IMR-90 (cell line): ENCODE measurements at regions not wholly inside any gene's neighbourhood (a gene's known extent, or its start where the extent isn't known, plus 50 kb on each side); places are given as distances from the start of the nearest gene placed in this dataset.

ENCODE experiments used
- ATAC-seq: fragments of 200-7000 bp; cut with Tn5 transposase; 2 replicates; pipeline ENCODE4 v1.9.1; 2020; ENCODE audit warnings: low read depth, mild to moderate bottlenecking, moderate library complexity
- BruUV-seq: library from RNA; stranded (reverse); fragments of 400-500 nt; replicated peaks from 2 replicates; lab custom pipeline; 2021; lab: Mats Ljungman, UMichigan
- CTCF ChIA-PET: fragments of 300-600 bp; formaldehyde crosslinking; extraction: SDS; loops from one replicate; lab custom pipeline; 2021; ENCODE audit warnings: antibody characterized with exemption; lab: Yijun Ruan, JAX
- POLR2A ChIA-PET: fragments of 300-600 bp; sonication (Branson Sonifier 250); formaldehyde crosslinking; loops from one replicate; lab custom pipeline; 2022; ENCODE audit warnings: antibody characterized with exemption; ENCODE audit not compliant: unreplicated experiment; lab: Charles Lee
- DNase-seq: peaks from one replicate; pipeline ENCODE4 v3.0.0; 2013
- H2AFZ ChIP-seq: replicated peaks from 2 replicates; pipeline ENCODE3; 2013; ENCODE audit warnings: low read length, mild to moderate bottlenecking; ENCODE audit not compliant: poor library complexity
- H2AK5ac ChIP-seq: 2 replicates; pipeline ENCODE4 v1.6.1; 2013; ENCODE audit warnings: low read depth, low read length, inconsistent platforms
- H2AK9ac ChIP-seq: replicated peaks from 2 replicates; pipeline ENCODE3; 2013; ENCODE audit warnings: mild to moderate bottlenecking, low read depth, low read length, moderate library complexity; ENCODE audit not compliant: poor library complexity
- H2BK120ac ChIP-seq: 2 replicates; pipeline ENCODE4 v1.6.1; 2013; ENCODE audit warnings: low read depth, low read length, inconsistent platforms
- H2BK15ac ChIP-seq: 3 replicates; pipeline ENCODE4 v1.6.1; 2013; ENCODE audit warnings: low read depth, low read length, inconsistent platforms
- H2BK20ac ChIP-seq: 2 replicates; pipeline ENCODE4 v1.6.1; 2013; ENCODE audit warnings: low read depth, mild to moderate bottlenecking, inconsistent platforms, low read length, moderate library complexity
- H2BK5ac ChIP-seq: 2 replicates; pipeline ENCODE4 v1.6.1; 2013; ENCODE audit warnings: mild to moderate bottlenecking, low read depth, low read length, inconsistent platforms; ENCODE audit not compliant: poor library complexity, severe bottlenecking
- H3K14ac ChIP-seq: replicated peaks from 2 replicates; pipeline ENCODE4 v1.6.1; 2013; ENCODE audit warnings: low read depth, low read length, inconsistent platforms
- H3K18ac ChIP-seq: 2 replicates; pipeline ENCODE4 v1.6.1; 2013; ENCODE audit warnings: low read depth, low read length, control low read depth
- H3K23ac ChIP-seq: 2 replicates; pipeline ENCODE4 v1.6.1; 2013; ENCODE audit warnings: low read depth, low read length, inconsistent platforms
- H3K27ac ChIP-seq: 2 replicates; pipeline ENCODE4 v1.5.1; 2013; ENCODE audit warnings: mild to moderate bottlenecking, control low read depth, low read length; ENCODE audit not compliant: insufficient read depth
- H3K27me3 ChIP-seq: 2 replicates; pipeline ENCODE4 v1.6.1; 2013; ENCODE audit warnings: low read length; ENCODE audit not compliant: control insufficient read depth, insufficient read depth
- H3K36me3 ChIP-seq: 2 replicates; pipeline ENCODE4 v1.6.1; 2013; ENCODE audit warnings: low read length, mixed read lengths; ENCODE audit not compliant: control insufficient read depth, insufficient read depth
- H3K4ac ChIP-seq: 2 replicates; pipeline ENCODE4 v1.6.1; 2013; ENCODE audit warnings: low read depth, low read length, inconsistent platforms
- H3K4me1 ChIP-seq: 2 replicates; pipeline ENCODE4 v1.6.1; 2013; ENCODE audit warnings: low read length, mixed read lengths; ENCODE audit not compliant: control insufficient read depth, insufficient read depth
- H3K4me2 ChIP-seq: 2 replicates; pipeline ENCODE4 v1.6.1; 2013; ENCODE audit warnings: low read depth, mild to moderate bottlenecking, control low read depth, low read length, moderate library complexity
- H3K4me3 ChIP-seq: 2 replicates; pipeline ENCODE4 v1.5.1; 2013; ENCODE audit warnings: low read depth, mild to moderate bottlenecking, control low read depth, low read length, moderate library complexity; ENCODE audit not compliant: insufficient read depth
- H3K56ac ChIP-seq: 2 replicates; pipeline ENCODE4 v1.6.1; 2013; ENCODE audit warnings: low read length, inconsistent platforms; ENCODE audit not compliant: insufficient read depth; ENCODE audit errors: extremely low read depth
- H3K79me1 ChIP-seq, 2 experiments: 2 replicates each; pipeline ENCODE4 v1.6.1; 2013; ENCODE audit warnings: low read length in 2 of 2, inconsistent platforms in 1 of 2, low read depth in 1 of 2
- H3K9ac ChIP-seq: 2 replicates; pipeline ENCODE4 v1.6.1; 2013; ENCODE audit warnings: low read depth, low read length, control low read depth
- H3K9me1 ChIP-seq: 2 replicates; pipeline ENCODE4 v1.6.1; 2013; ENCODE audit warnings: low read length, inconsistent platforms; ENCODE audit not compliant: insufficient read depth
- H3K9me3 ChIP-seq: 2 replicates; pipeline ENCODE4 v1.6.1; 2013; ENCODE audit warnings: low read length; ENCODE audit not compliant: control insufficient read depth, insufficient read depth
- H4K20me1 ChIP-seq: 2 replicates; pipeline ENCODE4 v1.6.1; 2013; ENCODE audit warnings: low read length, inconsistent platforms; ENCODE audit not compliant: insufficient read depth
- H4K5ac ChIP-seq: 2 replicates; pipeline ENCODE4 v1.6.1; 2013; ENCODE audit warnings: mild to moderate bottlenecking, low read depth, low read length, control low read depth
- H4K8ac ChIP-seq, 2 experiments: 2 replicates each; pipeline ENCODE4 v1.6.1; 2013; ENCODE audit warnings: low read depth in 2 of 2, low read length in 2 of 2, control low read depth in 1 of 2, inconsistent platforms in 1 of 2
- H4K91ac ChIP-seq: 2 replicates; pipeline ENCODE4 v1.6.1; 2013; ENCODE audit warnings: low read depth, low read length, inconsistent platforms; ENCODE audit not compliant: insufficient read depth
- MAFK ChIP-seq: IDR thresholded peaks from 2 replicates; pipeline ENCODE4 v1.6.1; 2012; ENCODE audit warnings: low read depth, low read length, improper control_type of control experiment
- WGBS, 2 experiments: methylation state at CpG; one replicate each; pipeline versions ENCODE4 v1.1.5 to v1.1.7; 2013; ENCODE audit warnings: missing lambda C conversion rate in 2 of 2; ENCODE audit not compliant: insufficient read length in 1 of 2; ENCODE audit errors: extremely low coverage in 2 of 2; 5-methylcytosine and 5-hydroxymethylcytosine counted together
- dilution Hi-C: fragments of 300-500 bp; cut with HindIII; formaldehyde crosslinking; loops from one replicate; pipeline ENCODE4 v1.14.3; 2018; ENCODE audit warnings: low sequenced_read_pairs; ENCODE audit not compliant: unreplicated experiment
- in situ Hi-C: fragments of 300-500 bp; cut with MboI; formaldehyde crosslinking; loops from 3 replicates; pipeline ENCODE4 v1.14.3; 2019; ENCODE audit warnings: low sequenced_read_pairs, inconsistent platforms, mixed read lengths
- intact Hi-C: fragments of 100-400 bp; cut with micrococcal nuclease; formaldehyde crosslinking; loops from 2 replicates; pipeline ENCODE4 v1.10.0; 2022
- TF ChIP-seq, protein P1 (sequence below): conservative IDR thresholded peaks from 2 replicates; pipeline ENCODE4 v1.5.1; 2012; ENCODE audit warnings: mild to moderate bottlenecking, low read depth, low read length, improper control_type of control experiment

- Histone ChIP-seq H2AK5ac (no peak overlapping the region), H4K5ac (no peak overlapping the region), H3K56ac (no peak overlapping the region), H3K9me1 (no peaks in the 10 kb centered on the region), H3K27me3 (peaks cover 10% of the 10 kb centered on the region), H4K20me1 (no peaks in the 10 kb centered on the region), H3K9ac (no peak overlapping the region), H2AFZ (no peak overlapping the region), H3K4ac (no peak overlapping the region), H2BK20ac (no peak overlapping the region), H3K9me3 (no peaks in the 10 kb centered on the region), H3K14ac (no peak overlapping the region), H3K4me3 (no peak overlapping the region), H3K36me3 (no peaks in the 10 kb centered on the region), H2AK9ac (no peak overlapping the region), H3K27ac (no peak overlapping the region), H3K18ac (no peak overlapping the region), H2BK15ac (no peak overlapping the region), H3K79me1 (no peaks in the 10 kb centered on the region), H2BK5ac (no peak overlapping the region), H3K23ac (no peak overlapping the region), H4K8ac (no peak overlapping the region), H3K4me1 (peaks cover 6% of the 10 kb centered on the region), H3K4me2 (no peak overlapping the region), H2BK120ac (no peak overlapping the region), H4K91ac (no peak overlapping the region)
- no peak for ATAC-seq
- intact Hi-C loops (loop anchor here (5.0 kb wide), 1 partner anchor 142 kb away; no protein-coding TSS in a partner anchor), in situ Hi-C loops (no loop called here), dilution Hi-C loops (no loop called here)
- WGBS, 2 experiments = no CpG with 5 or more reads among the region's 5 CpGs
- peak; percentile 35; the same call in 1 of the 2 replicates for TF ChIP-seq MAFK
- TF ChIP-seq, protein P1, sequence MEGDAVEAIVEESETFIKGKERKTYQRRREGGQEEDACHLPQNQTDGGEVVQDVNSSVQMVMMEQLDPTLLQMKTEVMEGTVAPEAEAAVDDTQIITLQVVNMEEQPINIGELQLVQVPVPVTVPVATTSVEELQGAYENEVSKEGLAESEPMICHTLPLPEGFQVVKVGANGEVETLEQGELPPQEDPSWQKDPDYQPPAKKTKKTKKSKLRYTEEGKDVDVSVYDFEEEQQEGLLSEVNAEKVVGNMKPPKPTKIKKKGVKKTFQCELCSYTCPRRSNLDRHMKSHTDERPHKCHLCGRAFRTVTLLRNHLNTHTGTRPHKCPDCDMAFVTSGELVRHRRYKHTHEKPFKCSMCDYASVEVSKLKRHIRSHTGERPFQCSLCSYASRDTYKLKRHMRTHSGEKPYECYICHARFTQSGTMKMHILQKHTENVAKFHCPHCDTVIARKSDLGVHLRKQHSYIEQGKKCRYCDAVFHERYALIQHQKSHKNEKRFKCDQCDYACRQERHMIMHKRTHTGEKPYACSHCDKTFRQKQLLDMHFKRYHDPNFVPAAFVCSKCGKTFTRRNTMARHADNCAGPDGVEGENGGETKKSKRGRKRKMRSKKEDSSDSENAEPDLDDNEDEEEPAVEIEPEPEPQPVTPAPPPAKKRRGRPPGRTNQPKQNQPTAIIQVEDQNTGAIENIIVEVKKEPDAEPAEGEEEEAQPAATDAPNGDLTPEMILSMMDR = no peak
- ChIA-PET POLR2A (no interaction called here), CTCF (no interaction called here)
- no peak for DNase-seq
- BruUV-seq = no TSS peak
Measured at GRCh38 chrX:40249582-40249981, 151.8 kb upstream of the BCOR start.
